ENCODE measurements at regions not wholly inside any gene's neighbourhood (a gene's known extent, or its start where the extent isn't known, plus 50 kb on each side); places are given as distances from the start of the nearest gene placed in this dataset.

DNA sequence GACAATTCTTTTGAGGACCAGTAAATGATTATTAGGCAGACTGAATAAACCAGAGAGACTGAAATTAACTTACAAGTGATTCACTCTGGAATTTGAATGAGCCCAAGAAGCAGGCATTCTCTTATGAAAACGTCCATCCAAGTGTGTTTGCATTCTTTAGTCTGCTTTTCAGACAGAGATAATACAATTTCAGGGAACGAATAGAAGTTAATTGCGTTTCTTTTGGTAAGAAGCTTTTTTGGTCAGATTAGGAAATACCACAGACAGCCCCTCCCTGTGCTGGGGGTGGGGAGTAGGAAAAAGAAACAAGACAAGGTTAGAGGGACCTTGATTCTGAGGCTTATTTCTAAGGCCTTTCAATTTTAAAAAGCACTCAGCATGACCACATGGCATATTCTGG lies 874.4 kb downstream of the SUCLG1 start:
- Histone ChIP-seq H3K27ac (ENCODE audit: extremely low read depth, low read depth, low read length) (no peak overlapping the region), H3K4me1 (ENCODE audit: control insufficient read depth, insufficient read depth, low read length) (no peaks in the 10 kb centered on the region), H3K4me3 (ENCODE audit: low read depth, low read length) (no peak overlapping the region), H3K36me3 (ENCODE audit: control insufficient read depth in 2 of 2, insufficient read depth in 1 of 2, low read length in 2 of 2) (no peaks in the 10 kb centered on the region), H3K9me3 (ENCODE audit: control insufficient read depth, insufficient read depth, low read depth, low read length) (no peaks in the 10 kb centered on the region)
- POLR2A ChIA-PET: no interaction called here
- TF ChIP-seq ZNF670 (tag by site-specific recombination; IDR thresholded peaks at IDR 0.05; ENCODE audit: low read depth) (no peak), ZNF585B (tag by site-specific recombination; IDR thresholded peaks at IDR 0.05) (no peak), ZBTB1 (tag by site-specific recombination; IDR thresholded peaks at IDR 0.05) (no peak), ZFP69B (tag by site-specific recombination; IDR thresholded peaks at IDR 0.05) (no peak), YY1 (tag by site-specific recombination; IDR thresholded peaks at IDR 0.05) (no peak), SP2 (tag by site-specific recombination; IDR thresholded peaks at IDR 0.05) (no peak), ZNF274 (IDR thresholded peaks at IDR 0.05; ENCODE audit: low read length) (no peak), ZNF274 (tag by site-specific recombination; IDR thresholded peaks at IDR 0.05; ENCODE audit: borderline replicate concordance) (no peak), KLF8 (tag by site-specific recombination; IDR thresholded peaks at IDR 0.05) (no peak), HOXC10 (CRISPR knock-in tag; IDR thresholded peaks at IDR 0.05) (no peak), ZNF843 (tag by site-specific recombination; IDR thresholded peaks at IDR 0.05) (no peak), ZNF501 (tag by site-specific recombination; IDR thresholded peaks at IDR 0.05) (no peak)
- TF ChIP-seq, protein P1, sequence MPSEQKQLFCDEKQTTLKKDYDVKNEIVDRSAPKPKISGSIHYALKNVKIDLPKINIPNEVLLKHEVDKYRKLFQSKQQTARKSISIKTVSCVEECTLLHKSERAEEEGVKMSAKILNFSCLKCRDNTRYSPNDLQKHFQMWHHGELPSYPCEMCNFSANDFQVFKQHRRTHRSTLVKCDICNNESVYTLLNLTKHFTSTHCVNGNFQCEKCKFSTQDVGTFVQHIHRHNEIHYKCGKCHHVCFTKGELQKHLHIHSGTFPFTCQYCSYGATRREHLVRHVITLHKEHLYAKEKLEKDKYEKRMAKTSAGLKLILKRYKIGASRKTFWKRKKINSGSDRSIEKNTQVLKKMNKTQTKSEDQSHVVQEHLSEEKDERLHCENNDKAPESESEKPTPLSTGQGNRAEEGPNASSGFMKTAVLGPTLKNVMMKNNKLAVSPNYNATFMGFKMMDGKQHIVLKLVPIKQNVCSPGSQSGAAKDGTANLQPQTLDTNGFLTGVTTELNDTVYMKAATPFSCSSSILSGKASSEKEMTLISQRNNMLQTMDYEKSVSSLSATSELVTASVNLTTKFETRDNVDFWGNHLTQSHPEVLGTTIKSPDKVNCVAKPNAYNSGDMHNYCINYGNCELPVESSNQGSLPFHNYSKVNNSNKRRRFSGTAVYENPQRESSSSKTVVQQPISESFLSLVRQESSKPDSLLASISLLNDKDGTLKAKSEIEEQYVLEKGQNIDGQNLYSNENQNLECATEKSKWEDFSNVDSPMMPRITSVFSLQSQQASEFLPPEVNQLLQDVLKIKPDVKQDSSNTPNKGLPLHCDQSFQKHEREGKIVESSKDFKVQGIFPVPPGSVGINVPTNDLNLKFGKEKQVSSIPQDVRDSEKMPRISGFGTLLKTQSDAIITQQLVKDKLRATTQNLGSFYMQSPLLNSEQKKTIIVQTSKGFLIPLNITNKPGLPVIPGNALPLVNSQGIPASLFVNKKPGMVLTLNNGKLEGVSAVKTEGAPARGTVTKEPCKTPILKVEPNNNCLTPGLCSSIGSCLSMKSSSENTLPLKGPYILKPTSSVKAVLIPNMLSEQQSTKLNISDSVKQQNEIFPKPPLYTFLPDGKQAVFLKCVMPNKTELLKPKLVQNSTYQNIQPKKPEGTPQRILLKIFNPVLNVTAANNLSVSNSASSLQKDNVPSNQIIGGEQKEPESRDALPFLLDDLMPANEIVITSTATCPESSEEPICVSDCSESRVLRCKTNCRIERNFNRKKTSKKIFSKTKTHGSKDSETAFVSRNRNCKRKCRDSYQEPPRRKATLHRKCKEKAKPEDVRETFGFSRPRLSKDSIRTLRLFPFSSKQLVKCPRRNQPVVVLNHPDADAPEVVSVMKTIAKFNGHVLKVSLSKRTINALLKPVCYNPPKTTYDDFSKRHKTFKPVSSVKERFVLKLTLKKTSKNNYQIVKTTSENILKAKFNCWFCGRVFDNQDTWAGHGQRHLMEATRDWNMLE (tag by site-specific recombination; conservative IDR thresholded peaks at IDR 0.05; ENCODE audit: low read depth): no peak
- TF ChIP-seq, protein P2, sequence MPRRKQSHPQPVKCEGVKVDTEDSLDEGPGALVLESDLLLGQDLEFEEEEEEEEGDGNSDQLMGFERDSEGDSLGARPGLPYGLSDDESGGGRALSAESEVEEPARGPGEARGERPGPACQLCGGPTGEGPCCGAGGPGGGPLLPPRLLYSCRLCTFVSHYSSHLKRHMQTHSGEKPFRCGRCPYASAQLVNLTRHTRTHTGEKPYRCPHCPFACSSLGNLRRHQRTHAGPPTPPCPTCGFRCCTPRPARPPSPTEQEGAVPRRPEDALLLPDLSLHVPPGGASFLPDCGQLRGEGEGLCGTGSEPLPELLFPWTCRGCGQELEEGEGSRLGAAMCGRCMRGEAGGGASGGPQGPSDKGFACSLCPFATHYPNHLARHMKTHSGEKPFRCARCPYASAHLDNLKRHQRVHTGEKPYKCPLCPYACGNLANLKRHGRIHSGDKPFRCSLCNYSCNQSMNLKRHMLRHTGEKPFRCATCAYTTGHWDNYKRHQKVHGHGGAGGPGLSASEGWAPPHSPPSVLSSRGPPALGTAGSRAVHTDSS (tag by site-specific recombination; IDR thresholded peaks at IDR 0.05): no peak
- TF ChIP-seq, protein P3, sequence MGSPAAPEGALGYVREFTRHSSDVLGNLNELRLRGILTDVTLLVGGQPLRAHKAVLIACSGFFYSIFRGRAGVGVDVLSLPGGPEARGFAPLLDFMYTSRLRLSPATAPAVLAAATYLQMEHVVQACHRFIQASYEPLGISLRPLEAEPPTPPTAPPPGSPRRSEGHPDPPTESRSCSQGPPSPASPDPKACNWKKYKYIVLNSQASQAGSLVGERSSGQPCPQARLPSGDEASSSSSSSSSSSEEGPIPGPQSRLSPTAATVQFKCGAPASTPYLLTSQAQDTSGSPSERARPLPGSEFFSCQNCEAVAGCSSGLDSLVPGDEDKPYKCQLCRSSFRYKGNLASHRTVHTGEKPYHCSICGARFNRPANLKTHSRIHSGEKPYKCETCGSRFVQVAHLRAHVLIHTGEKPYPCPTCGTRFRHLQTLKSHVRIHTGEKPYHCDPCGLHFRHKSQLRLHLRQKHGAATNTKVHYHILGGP (tag by site-specific recombination; IDR thresholded peaks at IDR 0.05): no peak
- TF ChIP-seq, protein P4, sequence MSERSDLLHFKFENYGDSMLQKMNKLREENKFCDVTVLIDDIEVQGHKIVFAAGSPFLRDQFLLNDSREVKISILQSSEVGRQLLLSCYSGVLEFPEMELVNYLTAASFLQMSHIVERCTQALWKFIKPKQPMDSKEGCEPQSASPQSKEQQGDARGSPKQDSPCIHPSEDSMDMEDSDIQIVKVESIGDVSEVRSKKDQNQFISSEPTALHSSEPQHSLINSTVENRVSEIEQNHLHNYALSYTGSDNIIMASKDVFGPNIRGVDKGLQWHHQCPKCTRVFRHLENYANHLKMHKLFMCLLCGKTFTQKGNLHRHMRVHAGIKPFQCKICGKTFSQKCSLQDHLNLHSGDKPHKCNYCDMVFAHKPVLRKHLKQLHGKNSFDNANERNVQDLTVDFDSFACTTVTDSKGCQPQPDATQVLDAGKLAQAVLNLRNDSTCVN (tag by site-specific recombination; optimal IDR thresholded peaks at IDR 0.05): no peak
- TF ChIP-seq, protein P5, sequence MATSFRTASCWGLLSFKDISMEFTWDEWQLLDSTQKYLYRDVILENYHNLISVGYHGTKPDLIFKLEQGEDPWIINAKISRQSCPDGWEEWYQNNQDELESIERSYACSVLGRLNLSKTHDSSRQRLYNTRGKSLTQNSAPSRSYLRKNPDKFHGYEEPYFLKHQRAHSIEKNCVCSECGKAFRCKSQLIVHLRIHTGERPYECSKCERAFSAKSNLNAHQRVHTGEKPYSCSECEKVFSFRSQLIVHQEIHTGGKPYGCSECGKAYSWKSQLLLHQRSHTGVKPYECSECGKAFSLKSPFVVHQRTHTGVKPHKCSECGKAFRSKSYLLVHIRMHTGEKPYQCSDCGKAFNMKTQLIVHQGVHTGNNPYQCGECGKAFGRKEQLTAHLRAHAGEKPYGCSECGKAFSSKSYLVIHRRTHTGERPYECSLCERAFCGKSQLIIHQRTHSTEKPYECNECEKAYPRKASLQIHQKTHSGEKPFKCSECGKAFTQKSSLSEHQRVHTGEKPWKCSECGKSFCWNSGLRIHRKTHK (tag by site-specific recombination; IDR thresholded peaks at IDR 0.05): no peak
- TF ChIP-seq, protein P6, sequence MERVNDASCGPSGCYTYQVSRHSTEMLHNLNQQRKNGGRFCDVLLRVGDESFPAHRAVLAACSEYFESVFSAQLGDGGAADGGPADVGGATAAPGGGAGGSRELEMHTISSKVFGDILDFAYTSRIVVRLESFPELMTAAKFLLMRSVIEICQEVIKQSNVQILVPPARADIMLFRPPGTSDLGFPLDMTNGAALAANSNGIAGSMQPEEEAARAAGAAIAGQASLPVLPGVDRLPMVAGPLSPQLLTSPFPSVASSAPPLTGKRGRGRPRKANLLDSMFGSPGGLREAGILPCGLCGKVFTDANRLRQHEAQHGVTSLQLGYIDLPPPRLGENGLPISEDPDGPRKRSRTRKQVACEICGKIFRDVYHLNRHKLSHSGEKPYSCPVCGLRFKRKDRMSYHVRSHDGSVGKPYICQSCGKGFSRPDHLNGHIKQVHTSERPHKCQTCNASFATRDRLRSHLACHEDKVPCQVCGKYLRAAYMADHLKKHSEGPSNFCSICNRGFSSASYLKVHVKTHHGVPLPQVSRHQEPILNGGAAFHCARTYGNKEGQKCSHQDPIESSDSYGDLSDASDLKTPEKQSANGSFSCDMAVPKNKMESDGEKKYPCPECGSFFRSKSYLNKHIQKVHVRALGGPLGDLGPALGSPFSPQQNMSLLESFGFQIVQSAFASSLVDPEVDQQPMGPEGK (tag by site-specific recombination; IDR thresholded peaks at IDR 0.05): no peak
- TF ChIP-seq, protein P7, sequence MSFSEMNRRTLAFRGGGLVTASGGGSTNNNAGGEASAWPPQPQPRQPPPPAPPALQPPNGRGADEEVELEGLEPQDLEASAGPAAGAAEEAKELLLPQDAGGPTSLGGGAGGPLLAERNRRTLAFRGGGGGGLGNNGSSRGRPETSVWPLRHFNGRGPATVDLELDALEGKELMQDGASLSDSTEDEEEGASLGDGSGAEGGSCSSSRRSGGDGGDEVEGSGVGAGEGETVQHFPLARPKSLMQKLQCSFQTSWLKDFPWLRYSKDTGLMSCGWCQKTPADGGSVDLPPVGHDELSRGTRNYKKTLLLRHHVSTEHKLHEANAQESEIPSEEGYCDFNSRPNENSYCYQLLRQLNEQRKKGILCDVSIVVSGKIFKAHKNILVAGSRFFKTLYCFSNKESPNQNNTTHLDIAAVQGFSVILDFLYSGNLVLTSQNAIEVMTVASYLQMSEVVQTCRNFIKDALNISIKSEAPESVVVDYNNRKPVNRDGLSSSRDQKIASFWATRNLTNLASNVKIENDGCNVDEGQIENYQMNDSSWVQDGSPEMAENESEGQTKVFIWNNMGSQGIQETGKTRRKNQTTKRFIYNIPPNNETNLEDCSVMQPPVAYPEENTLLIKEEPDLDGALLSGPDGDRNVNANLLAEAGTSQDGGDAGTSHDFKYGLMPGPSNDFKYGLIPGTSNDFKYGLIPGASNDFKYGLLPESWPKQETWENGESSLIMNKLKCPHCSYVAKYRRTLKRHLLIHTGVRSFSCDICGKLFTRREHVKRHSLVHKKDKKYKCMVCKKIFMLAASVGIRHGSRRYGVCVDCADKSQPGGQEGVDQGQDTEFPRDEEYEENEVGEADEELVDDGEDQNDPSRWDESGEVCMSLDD (tag by site-specific recombination; IDR thresholded peaks at IDR 0.05): no peak
- CTCF ChIA-PET: no interaction called here

Measured in HEK293 (cell line).